EH (cell line): ENCODE measurements at regions not wholly inside any gene's neighbourhood (a gene's known extent, or its start where the extent isn't known, plus 50 kb on each side); places are given as distances from the start of the nearest gene placed in this dataset.

Source experiments
- DNase-seq: peaks from one replicate; pipeline ENCODE4 v3.0.0-alpha.2; 2015; ENCODE audit warnings: low read depth

- no peak for DNase-seq
These were observed 53.7 kb downstream of the CAMK2N1 start for GRCh38 chr1:20432341-20432740.

- no peak for DNase-seq
These were observed 54.9 kb downstream of the CAMK2N1 start for GRCh38 chr1:20431176-20431460.

- peak; percentile 45 for DNase-seq
These were observed 55.4 kb downstream of the CAMK2N1 start for GRCh38 chr1:20430355-20431175.

DNA sequence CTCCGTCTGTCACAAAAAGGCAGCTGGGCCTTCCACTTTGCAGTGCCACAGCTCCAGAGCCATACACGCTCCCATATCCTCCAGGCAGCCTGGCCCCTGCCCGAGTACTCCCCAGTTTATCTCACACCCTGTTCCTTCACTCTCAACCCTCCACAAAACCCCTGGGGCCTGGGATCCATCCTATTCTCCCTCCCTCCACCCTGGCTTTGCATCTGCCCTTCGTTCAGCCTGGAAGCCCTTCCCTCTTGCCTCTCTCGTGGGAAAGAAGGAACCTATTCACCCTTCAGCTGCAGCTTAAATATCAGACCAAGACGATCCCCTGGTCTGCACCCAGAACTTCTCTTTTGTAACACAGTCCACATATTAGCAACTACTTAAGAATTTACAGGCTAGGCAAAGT, 56.7 kb downstream of the CAMK2N1 start:
- DNase-seq = peak; percentile 52

DNA sequence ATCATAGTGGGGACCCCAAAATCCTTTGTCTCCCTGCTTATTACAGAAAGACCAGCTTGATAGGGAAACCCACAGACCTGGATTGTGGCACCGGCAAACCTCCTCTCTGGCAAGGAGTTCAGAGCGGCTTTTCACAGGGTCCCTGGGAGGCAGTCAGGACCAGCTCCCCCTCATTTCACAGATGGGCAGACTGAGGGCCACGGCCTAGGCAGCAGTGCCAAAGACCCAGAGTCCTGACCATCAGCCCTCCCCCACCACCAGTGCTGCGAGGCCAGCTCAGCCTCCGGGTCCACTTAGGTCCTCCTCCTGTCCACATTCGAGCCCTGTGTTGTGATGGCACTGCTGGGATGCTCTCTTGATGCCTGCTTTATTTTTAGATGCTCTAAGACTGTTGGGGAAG, 57.2 kb downstream of the CAMK2N1 start:
- no peak for DNase-seq

GRCh38 chr1:20426923-20427322, 59.1 kb downstream of the CAMK2N1 start:
- peak; percentile 90 for DNase-seq

GRCh38 chr1:20426371-20426770, 59.6 kb downstream of the CAMK2N1 start:
- DNase-seq = no peak

DNA sequence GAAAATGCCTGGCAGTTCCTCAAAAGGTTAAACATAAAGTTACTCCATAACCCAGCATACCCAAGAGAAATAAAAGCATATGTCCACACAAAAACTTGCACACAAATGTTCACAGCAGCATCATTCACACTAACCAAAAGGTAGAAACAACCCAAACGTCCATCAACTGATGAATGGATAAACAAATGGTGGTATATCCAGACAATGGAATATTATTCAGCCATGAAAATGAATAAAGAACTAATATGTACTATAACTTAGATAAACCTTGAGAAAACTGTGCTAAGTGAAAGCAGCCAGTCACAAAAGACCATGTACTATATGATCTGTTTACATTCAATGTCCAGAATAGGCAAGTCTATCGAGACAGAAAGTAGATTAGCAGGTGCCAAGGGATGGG, 60.4 kb downstream of the CAMK2N1 start:
- DNase-seq = no peak

DNA sequence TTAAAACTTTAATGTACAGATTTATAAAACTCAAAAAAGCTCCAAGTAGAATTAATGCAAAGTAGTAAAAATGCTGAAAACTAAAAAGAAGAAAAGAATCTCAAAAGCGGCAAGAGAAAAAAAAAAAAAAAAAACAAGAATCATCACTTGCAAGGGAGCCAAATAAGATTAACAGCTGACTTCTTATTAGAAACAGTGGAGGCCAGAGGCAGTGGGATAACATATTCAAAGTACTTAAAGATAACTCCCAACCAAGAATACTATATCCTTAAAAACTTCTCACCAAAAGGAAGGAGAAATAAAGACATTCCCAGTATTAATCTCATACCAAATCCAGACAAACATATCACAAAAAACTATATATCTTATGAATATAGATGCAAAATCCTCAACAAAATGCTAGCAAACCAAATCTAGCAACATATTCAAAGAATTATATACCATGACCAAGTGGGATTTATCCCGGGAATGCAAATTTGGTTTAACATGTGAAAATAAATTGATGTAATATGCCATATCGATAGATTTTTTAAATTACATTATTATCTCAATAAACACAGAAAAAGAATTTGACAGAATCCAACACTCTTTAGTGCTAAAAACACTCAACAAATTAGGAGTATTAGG, 62.7 kb downstream of the CAMK2N1 start:
- no peak for DNase-seq

DNA sequence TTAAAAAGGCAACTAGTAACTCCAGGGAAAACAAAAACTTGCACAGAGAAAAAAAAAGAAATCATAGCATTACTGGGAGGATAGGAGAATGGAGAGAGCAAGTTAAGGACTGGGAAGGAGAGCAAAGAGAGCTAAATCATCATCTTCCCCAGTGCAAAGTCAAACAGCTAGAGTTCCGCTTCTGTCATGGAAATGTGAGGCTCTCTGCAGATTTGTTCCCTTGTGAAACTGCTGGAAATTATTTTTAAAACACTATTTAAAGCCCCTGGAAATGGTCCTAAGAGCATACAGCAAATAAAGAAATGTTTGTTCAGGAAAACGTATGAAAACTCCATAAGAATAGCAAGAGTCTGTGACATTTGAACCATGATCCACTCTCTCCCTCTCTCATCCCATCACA, 64.6 kb downstream of the CAMK2N1 start:
- DNase-seq = no peak

DNA sequence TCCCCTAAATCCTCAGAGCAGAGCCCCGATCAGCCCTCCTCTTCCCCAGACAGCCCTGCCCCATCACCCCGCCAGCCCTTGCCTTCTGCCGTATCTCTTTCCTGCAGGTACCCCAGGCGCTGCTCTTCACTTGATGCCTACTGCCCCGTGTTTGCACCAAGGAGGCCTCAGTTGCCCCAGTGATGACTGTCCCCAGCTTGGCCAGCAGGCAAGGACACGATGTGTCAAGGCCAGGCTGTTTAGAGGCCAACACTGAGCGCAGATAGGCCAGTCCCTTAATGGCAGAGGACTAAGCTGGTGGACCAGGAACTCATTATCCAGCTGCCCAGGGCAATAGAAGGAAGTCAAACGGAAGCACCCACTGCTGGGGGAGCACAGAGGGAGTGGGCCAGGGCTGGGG, 68.4 kb downstream of the CAMK2N1 start:
- no peak for DNase-seq

DNA sequence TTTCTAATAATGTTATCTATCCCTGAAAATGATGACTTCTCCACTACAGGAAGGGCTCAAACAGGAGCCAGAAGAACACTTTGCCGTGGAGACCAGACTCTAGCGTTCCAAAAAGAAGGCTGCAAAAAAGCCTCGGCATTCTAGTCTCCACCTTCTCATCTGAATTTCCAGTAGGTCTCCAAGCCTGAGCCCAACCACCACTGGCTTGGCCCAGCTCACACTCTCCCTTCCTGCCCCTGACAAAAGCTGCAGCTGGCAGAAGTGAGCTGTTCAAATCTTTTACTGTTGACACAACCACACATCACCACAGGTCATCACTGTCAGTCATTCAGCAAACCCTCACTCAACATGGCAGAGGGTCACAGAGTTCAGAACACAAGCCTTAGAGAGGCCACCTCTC, 69.3 kb downstream of the CAMK2N1 start:
- DNase-seq = no peak

- DNase-seq = no peak
These were observed 72.3 kb downstream of the CAMK2N1 start for GRCh38 chr1:20413776-20414140.

- no peak for DNase-seq
These were observed 72.8 kb downstream of the CAMK2N1 start for GRCh38 chr1:20413136-20413775.

DNA sequence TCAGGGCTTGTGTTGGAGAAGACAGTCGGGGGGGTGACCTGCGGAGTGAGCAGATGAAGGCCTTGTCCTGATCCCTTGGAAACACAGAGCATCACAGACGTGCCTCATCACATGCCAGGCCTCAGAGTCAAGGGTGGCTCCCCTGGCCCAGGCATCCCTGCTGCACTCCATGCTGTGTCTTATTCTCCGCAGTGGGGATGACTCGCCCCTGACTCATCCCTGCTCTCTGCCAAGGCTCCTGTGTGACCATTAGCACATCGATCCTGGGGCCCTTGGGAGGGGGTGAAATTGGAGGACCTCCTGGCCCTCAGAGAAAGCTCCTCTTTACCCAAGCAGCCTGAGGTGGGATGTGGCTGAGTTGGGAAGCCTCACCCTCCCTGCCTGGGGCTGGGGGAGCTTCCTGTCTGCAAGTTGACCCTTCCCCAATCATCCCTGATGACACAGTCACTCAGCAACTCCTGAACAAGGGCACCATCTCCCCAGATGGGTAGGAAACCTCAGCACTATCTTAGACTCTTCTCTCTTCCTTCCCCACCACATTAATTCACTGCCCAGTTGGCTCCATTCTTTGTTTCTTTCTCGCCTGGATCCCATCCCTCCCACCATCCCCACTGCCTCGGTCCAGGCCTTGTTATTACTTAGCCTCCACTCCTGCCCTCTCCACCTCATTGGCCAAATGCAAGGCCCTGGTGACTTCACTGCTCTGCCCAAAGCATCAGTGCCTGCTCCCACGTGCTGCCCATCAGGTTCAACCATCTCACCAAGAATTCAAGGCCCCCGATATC, 74.6 kb downstream of the CAMK2N1 start:
- DNase-seq = peak; percentile 95

- DNase-seq = peak; percentile 12
These were observed 75.5 kb downstream of the CAMK2N1 start for GRCh38 chr1:20410503-20410902.

- no peak for DNase-seq
These were observed 76.0 kb downstream of the CAMK2N1 start for GRCh38 chr1:20409971-20410370.

DNA sequence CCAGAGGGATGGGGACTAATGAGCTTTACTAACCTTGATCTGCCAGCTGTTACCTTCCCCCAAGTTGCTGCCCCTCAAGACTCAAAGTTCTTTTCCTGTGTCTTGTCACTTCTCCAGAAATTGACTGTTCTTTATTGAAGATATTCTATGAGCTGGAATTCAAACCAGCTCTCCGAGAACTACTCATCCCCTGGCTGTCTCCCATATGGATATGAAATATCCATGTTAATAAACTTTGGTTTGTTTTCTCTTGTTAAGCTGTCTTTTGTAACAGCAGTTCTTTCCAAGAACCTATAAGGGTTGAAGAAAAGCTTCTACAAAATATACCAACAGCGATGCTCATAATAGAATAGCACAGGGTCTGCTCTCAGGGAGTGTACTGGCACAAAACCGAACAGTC, 77.0 kb downstream of the CAMK2N1 start:
- no peak for DNase-seq

DNA sequence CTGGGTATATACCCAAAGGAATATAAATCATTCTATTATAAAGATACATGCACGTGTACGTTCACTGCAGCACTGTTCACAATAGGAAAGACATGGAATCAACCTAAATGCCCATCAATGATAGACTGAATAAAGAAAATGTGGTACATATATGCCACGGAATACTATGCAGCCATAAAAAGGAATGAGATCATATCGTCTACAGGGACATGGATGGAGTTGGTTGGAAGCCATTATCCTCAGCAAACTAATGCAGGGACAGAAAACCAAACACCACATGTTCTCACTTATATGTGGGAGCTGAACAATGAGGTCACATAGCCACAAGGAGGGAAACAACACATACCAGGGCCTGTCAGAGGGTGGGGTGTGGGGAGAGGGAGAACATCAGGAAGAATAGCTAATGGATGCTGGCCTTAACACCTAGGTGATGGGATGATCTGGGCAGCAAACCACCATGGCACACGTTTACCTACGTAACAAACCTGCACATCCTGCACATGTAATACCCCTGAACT, 77.8 kb downstream of the CAMK2N1 start:
- peak; percentile 7 for DNase-seq

DNA sequence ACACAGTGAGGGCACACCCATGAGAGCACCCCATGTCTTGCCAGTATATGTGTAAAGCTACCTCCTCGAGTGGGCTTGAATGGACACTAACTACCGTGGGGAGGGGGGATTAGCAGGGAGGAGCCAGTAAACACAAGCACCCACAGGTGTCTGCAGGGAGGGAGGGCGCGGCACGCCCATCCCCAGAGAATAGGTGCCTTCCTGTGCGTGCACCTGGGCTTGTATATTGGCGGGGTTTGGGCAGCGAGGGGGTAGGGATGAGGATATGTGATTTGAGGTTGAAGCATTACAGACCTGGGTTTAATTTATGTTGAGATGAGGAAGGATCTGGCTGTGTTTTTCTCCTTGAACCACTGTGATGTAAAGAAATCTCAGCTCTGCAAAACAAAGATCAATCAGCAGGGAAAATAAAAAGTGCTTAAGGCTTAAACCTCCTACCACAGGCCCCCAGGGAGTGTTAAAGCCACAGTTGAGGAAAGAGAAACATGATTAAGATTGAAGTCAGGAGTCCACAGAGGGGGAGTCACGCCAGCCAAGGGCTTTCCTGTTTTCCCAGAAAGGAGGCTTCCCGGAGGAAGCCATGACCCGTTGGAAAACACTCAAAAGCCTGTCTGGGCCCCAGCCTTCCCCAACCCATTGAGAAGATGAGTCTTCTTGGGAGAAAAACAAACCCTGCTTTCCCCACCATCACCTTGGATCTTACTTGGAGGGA, 80.0 kb downstream of the CAMK2N1 start:
- peak; percentile 74 for DNase-seq

GRCh38 chr1:20405051-20405754, 80.8 kb downstream of the CAMK2N1 start:
- no peak for DNase-seq
